H9 (cell line): ENCODE measurements at regions not wholly inside any gene's neighbourhood (a gene's known extent, or its start where the extent isn't known, plus 50 kb on each side); places are given as distances from the start of the nearest gene placed in this dataset.

ENCODE experiments used
- DNase-seq: peaks from one replicate; pipeline ENCODE4 v3.0.0-alpha.2; 2017
- H2AFZ ChIP-seq: one replicate; pipeline ENCODE4 v1.6.1; 2013; ENCODE audit warnings: mild to moderate bottlenecking, low read length, control low read depth, moderate library complexity
- H2AK5ac ChIP-seq: 2 replicates; pipeline ENCODE4 v1.6.1; 2013; ENCODE audit warnings: low read length, control low read depth, mixed read lengths; ENCODE audit not compliant: insufficient read length
- H2BK120ac ChIP-seq: one replicate; pipeline ENCODE4 v1.6.1; 2013; ENCODE audit warnings: low read depth, mild to moderate bottlenecking, low read length, control low read depth, inconsistent platforms; ENCODE audit not compliant: poor library complexity, severe bottlenecking
- H2BK12ac ChIP-seq: 2 replicates; pipeline ENCODE4 v1.6.1; 2013; ENCODE audit warnings: low read length, control low read depth, mixed read lengths, low read depth; ENCODE audit not compliant: insufficient read length
- H2BK15ac ChIP-seq: 2 replicates; pipeline ENCODE4 v1.6.1; 2013; ENCODE audit warnings: low read depth, low read length, control low read depth
- H2BK20ac ChIP-seq: one replicate; pipeline ENCODE4 v1.6.1; 2013; ENCODE audit warnings: low read depth, mild to moderate bottlenecking, low read length, control low read depth, inconsistent platforms; ENCODE audit not compliant: poor library complexity, severe bottlenecking
- H2BK5ac ChIP-seq: 2 replicates; pipeline ENCODE4 v1.6.1; 2013; ENCODE audit warnings: low read length, control low read depth, mixed read lengths; ENCODE audit not compliant: insufficient read length
- H3K14ac ChIP-seq: 2 replicates; pipeline ENCODE4 v1.6.1; 2013; ENCODE audit warnings: low read length, control low read depth; ENCODE audit not compliant: insufficient read depth
- H3K18ac ChIP-seq: 2 replicates; pipeline ENCODE4 v1.6.1; 2013; ENCODE audit warnings: low read depth, mild to moderate bottlenecking, mixed read lengths, low read length, control low read depth; ENCODE audit not compliant: insufficient read length
- H3K23ac ChIP-seq: 2 replicates; pipeline ENCODE4 v1.6.1; 2013; ENCODE audit warnings: low read length, control low read depth, mixed read lengths, low read depth; ENCODE audit not compliant: insufficient read length
- H3K23me2 ChIP-seq: 2 replicates; pipeline ENCODE4 v1.6.1; 2013; ENCODE audit warnings: low read depth, mild to moderate bottlenecking, mixed read lengths, low read length, control low read depth; ENCODE audit not compliant: insufficient read length, poor library complexity, severe bottlenecking
- H3K27ac ChIP-seq: 2 replicates; pipeline ENCODE4 v1.5.1; 2013; ENCODE audit warnings: low read length, control low read depth, mixed read lengths, low read depth; ENCODE audit not compliant: insufficient read length
- H3K27me3 ChIP-seq: 2 replicates; pipeline ENCODE4 v1.6.1; 2013; ENCODE audit warnings: low read length, control low read depth, inconsistent platforms; ENCODE audit not compliant: insufficient read depth
- H3K4ac ChIP-seq: 2 replicates; pipeline ENCODE4 v1.6.1; 2013; ENCODE audit warnings: low read depth, mild to moderate bottlenecking, control low read depth, inconsistent platforms, low read length, moderate library complexity
- H3K4me1 ChIP-seq: 2 replicates; pipeline ENCODE4 v1.6.1; 2013; ENCODE audit warnings: low read length, control low read depth, inconsistent platforms; ENCODE audit not compliant: insufficient read depth
- H3K4me2 ChIP-seq: 2 replicates; pipeline ENCODE4 v1.6.1; 2013; ENCODE audit warnings: low read length, control low read depth, mixed read lengths; ENCODE audit not compliant: insufficient read length, insufficient read depth
- H3K56ac ChIP-seq: 2 replicates; pipeline ENCODE4 v1.6.1; 2013; ENCODE audit warnings: low read depth, mild to moderate bottlenecking, mixed read lengths, low read length, control low read depth; ENCODE audit not compliant: insufficient read length
- H3K79me1 ChIP-seq: 2 replicates; pipeline ENCODE4 v1.6.1; 2013; ENCODE audit warnings: low read depth, mild to moderate bottlenecking, moderate library complexity, low read length, control low read depth, inconsistent platforms; ENCODE audit not compliant: insufficient read depth, poor library complexity, severe bottlenecking
- H3K79me2 ChIP-seq: 2 replicates; pipeline ENCODE4 v1.6.1; 2013; ENCODE audit warnings: low read length, control low read depth, inconsistent platforms; ENCODE audit not compliant: insufficient read depth
- H3K9ac ChIP-seq: 2 replicates; pipeline ENCODE4 v1.6.1; 2013; ENCODE audit warnings: low read length, control low read depth, mixed read lengths; ENCODE audit not compliant: insufficient read length; ENCODE audit errors: extremely low read depth
- H3K9me3 ChIP-seq: one replicate; pipeline ENCODE4 v1.6.1; 2013; ENCODE audit warnings: low read depth, low read length, inconsistent platforms; ENCODE audit not compliant: control insufficient read depth
- H3T11ph ChIP-seq: one replicate; pipeline ENCODE4 v1.6.1; 2013; ENCODE audit warnings: mild to moderate bottlenecking, low read length, control low read depth, inconsistent platforms
- H4K20me1 ChIP-seq: one replicate; pipeline ENCODE4 v1.6.1; 2013; ENCODE audit not compliant: control insufficient read depth, insufficient read length, insufficient read depth
- H4K5ac ChIP-seq: 2 replicates; pipeline ENCODE4 v1.6.1; 2013; ENCODE audit warnings: low read depth, mild to moderate bottlenecking, mixed read lengths, low read length, control low read depth; ENCODE audit not compliant: insufficient read length
- H4K8ac ChIP-seq: replicated peaks from 2 replicates; pipeline ENCODE4 v1.6.1; 2013; ENCODE audit warnings: low read length, control low read depth, mixed read lengths, low read depth; ENCODE audit not compliant: insufficient read length
- H4K91ac ChIP-seq: 2 replicates; pipeline ENCODE4 v1.6.1; 2013; ENCODE audit warnings: low read depth, mild to moderate bottlenecking, moderate library complexity, mixed read lengths, low read length, control low read depth; ENCODE audit not compliant: insufficient read length
- H3K27ac Mint-ChIP-seq, 3 experiments: 2 replicates in 2 of 3; 3 replicates in 1 of 3; pipeline ENCODE4 v1.8.0; 2020 to 2021; ENCODE audit warnings: mixed read lengths in 3 of 3, mild to moderate bottlenecking in 1 of 3, moderate library complexity in 1 of 3
- H3K27me3 Mint-ChIP-seq: 2 replicates; pipeline ENCODE4 v1.8.0; 2021; ENCODE audit warnings: low read depth, mild to moderate bottlenecking, moderate library complexity, mixed read lengths
- H3K36me3 Mint-ChIP-seq, 3 experiments: 2 replicates in 2 of 3; 3 replicates in 1 of 3; pipeline ENCODE4 v1.8.0; 2020 to 2021; ENCODE audit warnings: low read depth in 3 of 3, mixed read lengths in 3 of 3; ENCODE audit not compliant: insufficient read depth in 1 of 3
- H3K4me1 Mint-ChIP-seq, 2 experiments: 2 replicates each; pipeline ENCODE4 v1.8.0; 2020; ENCODE audit warnings: mixed read lengths in 2 of 2
- H3K4me3 Mint-ChIP-seq, 2 experiments: 2 replicates in 1 of 2; 3 replicates in 1 of 2; pipeline ENCODE4 v1.8.0; 2020 to 2021; ENCODE audit warnings: mild to moderate bottlenecking in 2 of 2, mixed read lengths in 2 of 2, moderate library complexity in 1 of 2
- H3K9me3 Mint-ChIP-seq, 2 experiments: 2 replicates in 1 of 2; 3 replicates in 1 of 2; pipeline ENCODE4 v1.8.0; 2020; ENCODE audit warnings: mild to moderate bottlenecking in 2 of 2, mixed read lengths in 2 of 2, moderate library complexity in 1 of 2
- CTCF ChIP-seq: fragments of 200-600 bp; sonication (generic); conservative IDR thresholded peaks from 3 replicates; pipeline ENCODE4 v1.8.0; 2021; ENCODE audit warnings: antibody characterized with exemption, mild to moderate bottlenecking
- WGBS: extraction: QIAGEN DNeasy Blood & Tissue Kit; methylation state at CpG from one replicate; pipeline ENCODE4 v1.1.7; 2013; ENCODE audit warnings: missing lambda C conversion rate, low lambda C conversion rate, mixed read lengths; ENCODE audit not compliant: insufficient read length; ENCODE audit errors: extremely low coverage; 5-methylcytosine and 5-hydroxymethylcytosine counted together

- Mint-ChIP-seq H3K36me3 (0 out of 7 replicates have a peak, but pooled peaks cover 0 to 1% (median 0%) of the 10 kb centered on the region in 3 experiments), H3K27ac (no peak overlapping the region; a peak in 1 of 7 replicates), H3K9me3 (no peaks in the 10 kb centered on the region), H3K27me3 (no peaks in the 10 kb centered on the region), H3K4me1 (peaks cover 22 to 28% of the 10 kb centered on the region in 2 experiments), H3K4me3 (no peak overlapping the region)
- no peak overlapping the region for H3T11ph ChIP-seq
- H3K56ac ChIP-seq: no peak overlapping the region
- H3K27me3 ChIP-seq: no peaks in the 10 kb centered on the region
- H4K8ac ChIP-seq: no peak overlapping the region
- no peaks in the 10 kb centered on the region for H3K23me2 ChIP-seq
- no peak overlapping the region for H2BK12ac ChIP-seq
- no peak overlapping the region for H2BK120ac ChIP-seq
- H3K4ac ChIP-seq: no peak overlapping the region
- H2BK20ac ChIP-seq: no peak overlapping the region
- no peak overlapping the region for H3K23ac ChIP-seq
- H4K91ac ChIP-seq: no peak overlapping the region
- H3K79me1 ChIP-seq: no peaks in the 10 kb centered on the region
- no peaks in the 10 kb centered on the region for H3K79me2 ChIP-seq
- H3K4me2 ChIP-seq: no peak overlapping the region
- peaks cover 6% of the 10 kb centered on the region; the same call in 1 of the 2 replicates for H3K4me1 ChIP-seq
- no peak overlapping the region for H3K9ac ChIP-seq
- H2AK5ac ChIP-seq: no peak overlapping the region
- no peaks in the 10 kb centered on the region for H4K20me1 ChIP-seq
- H2BK15ac ChIP-seq: no peak overlapping the region
- H3K18ac ChIP-seq: no peak overlapping the region
- no peak overlapping the region for H2AFZ ChIP-seq
- no peak for TF ChIP-seq CTCF
- WGBS: no CpG with 5 or more reads among the region's 3 CpGs
- H4K5ac ChIP-seq: no peak overlapping the region
- no peaks in the 10 kb centered on the region for H3K9me3 ChIP-seq
- no peak overlapping the region for H2BK5ac ChIP-seq
- H3K14ac ChIP-seq: no peak overlapping the region
- H3K27ac ChIP-seq: no peak overlapping the region
- no peak for DNase-seq
These were observed 64.3 kb upstream of the RAPGEF2 start for GRCh38 chr4:159038536-159038935.
